ENCODE measurements at regions not wholly inside any gene's neighbourhood (a gene's known extent, or its start where the extent isn't known, plus 50 kb on each side); places are given as distances from the start of the nearest gene placed in this dataset.

DNA sequence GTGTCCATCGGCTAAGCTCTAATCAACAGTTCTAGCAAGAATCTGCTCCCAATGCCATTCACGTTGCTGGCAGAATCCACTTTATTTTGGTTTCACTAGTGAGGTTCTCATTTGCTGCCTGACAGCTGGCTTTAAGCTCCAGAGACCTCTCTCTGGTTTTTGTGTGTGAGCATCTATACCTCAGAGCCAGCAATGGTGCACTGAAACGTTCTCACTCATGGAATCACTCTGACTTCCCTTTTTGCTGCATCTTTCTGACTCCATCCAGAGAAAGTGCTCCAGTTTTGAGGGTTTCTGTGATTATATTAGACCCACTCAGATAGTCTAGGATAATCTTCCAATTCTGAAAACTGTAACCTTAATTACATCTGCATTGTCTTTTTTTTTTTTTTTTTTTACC is 596.6 kb downstream of the RNF144A start:
- Histone ChIP-seq H3K27me3 (replicated peaks; ENCODE audit: control insufficient read depth, insufficient read depth, low read length) (no peaks in the 10 kb centered on the region), H3K4me3 (ENCODE audit: low read depth, low read length) (no peak overlapping the region), H3K4me1 (no peaks in the 10 kb centered on the region), H3K9me3 (no peaks in the 10 kb centered on the region), H3K36me3 (ENCODE audit: control insufficient read depth, insufficient read depth, low read length) (no peaks in the 10 kb centered on the region)
- H3K4me1 Mint-ChIP-seq (ENCODE audit: low read depth, unreplicated experiment): no peaks in the 10 kb centered on the region
- no TSS peak for BruUV-seq (replicated peaks)
- ChIA-PET CTCF (no interaction called here), POLR2A (no interaction called here)
- DNase-seq: no peak
- no peak overlapping the region for H3K4me3 Mint-ChIP-seq (ENCODE audit: unreplicated experiment)
- no peak overlapping the region for H3K27ac Mint-ChIP-seq (ENCODE audit: unreplicated experiment)
- no peaks in the 10 kb centered on the region for H3K9me3 Mint-ChIP-seq (ENCODE audit: unreplicated experiment)
- intact Hi-C loops (cut with micrococcal nuclease; ENCODE audit: unreplicated experiment): loop anchor here (10.0 kb wide), 1 partner anchor 161 kb away; no protein-coding TSS in a partner anchor
- no peaks in the 10 kb centered on the region for H3K36me3 Mint-ChIP-seq (ENCODE audit: insufficient read depth, unreplicated experiment)
- peaks cover 12% of the 10 kb centered on the region for H3K27me3 Mint-ChIP-seq (ENCODE audit: insufficient read depth, unreplicated experiment)
- no peak for TF ChIP-seq CTCF (IDR thresholded peaks at IDR 0.05; ENCODE audit: insufficient read depth in 1 of 2, low read depth in 1 of 2, low read length in 1 of 2, severe bottlenecking in 1 of 2, unreplicated experiment in 1 of 2)

- CTCF ChIA-PET: no interaction called here
These were observed 598.1 kb downstream of the RNF144A start for GRCh38 chr2:7515327-7515726.

GRCh38 chr2:7516484-7517063 is 599.4 kb downstream of the RNF144A start:
- intact Hi-C loops (cut with micrococcal nuclease; ENCODE audit: unreplicated experiment): loop anchor here (10.0 kb wide), 1 partner anchor 158 kb away; no protein-coding TSS in a partner anchor
- CTCF ChIA-PET: no interaction called here
- TF ChIP-seq CTCF (IDR thresholded peaks at IDR 0.05; ENCODE audit: insufficient read depth in 1 of 2, low read depth in 1 of 2, low read length in 1 of 2, severe bottlenecking in 1 of 2, unreplicated experiment in 1 of 2): no peak
- H3K36me3 ChIP-seq (ENCODE audit: control insufficient read depth, insufficient read depth, low read length): no peaks in the 10 kb centered on the region
- no peaks in the 10 kb centered on the region for H3K4me1 ChIP-seq
- Mint-ChIP-seq H3K27ac (ENCODE audit: unreplicated experiment) (no peak overlapping the region), H3K4me3 (ENCODE audit: unreplicated experiment) (no peak overlapping the region), H3K4me1 (ENCODE audit: low read depth, unreplicated experiment) (no peaks in the 10 kb centered on the region), H3K9me3 (ENCODE audit: unreplicated experiment) (no peaks in the 10 kb centered on the region), H3K36me3 (ENCODE audit: insufficient read depth, unreplicated experiment) (no peaks in the 10 kb centered on the region), H3K27me3 (ENCODE audit: insufficient read depth, unreplicated experiment) (peaks cover 20% of the 10 kb centered on the region)
- POLR2A ChIA-PET: no interaction called here
- no peaks in the 10 kb centered on the region for H3K27me3 ChIP-seq (replicated peaks; ENCODE audit: control insufficient read depth, insufficient read depth, low read length)
- no peaks in the 10 kb centered on the region for H3K9me3 ChIP-seq
- no peak for DNase-seq
- H3K4me3 ChIP-seq (ENCODE audit: low read depth, low read length): no peak overlapping the region
- no TSS peak for BruUV-seq (replicated peaks)

More at GRCh38 chr2:7515327-7515726, 598.1 kb downstream of the RNF144A start:
- TF ChIP-seq CTCF (IDR thresholded peaks at IDR 0.05; ENCODE audit: insufficient read depth in 1 of 2, low read depth in 1 of 2, low read length in 1 of 2, severe bottlenecking in 1 of 2, unreplicated experiment in 1 of 2): no peak
- Histone ChIP-seq H3K36me3 (ENCODE audit: control insufficient read depth, insufficient read depth, low read length) (no peaks in the 10 kb centered on the region), H3K9me3 (no peaks in the 10 kb centered on the region), H3K27me3 (replicated peaks; ENCODE audit: control insufficient read depth, insufficient read depth, low read length) (no peaks in the 10 kb centered on the region), H3K4me1 (no peaks in the 10 kb centered on the region), H3K4me3 (ENCODE audit: low read depth, low read length) (no peak overlapping the region)
- no peaks in the 10 kb centered on the region for H3K4me1 Mint-ChIP-seq (ENCODE audit: low read depth, unreplicated experiment)
- POLR2A ChIA-PET: no interaction called here
- no peak for DNase-seq
- no peak overlapping the region for H3K4me3 Mint-ChIP-seq (ENCODE audit: unreplicated experiment)
- intact Hi-C loops (cut with micrococcal nuclease; ENCODE audit: unreplicated experiment): loop anchor here (10.0 kb wide), 1 partner anchor 159 kb away; no protein-coding TSS in a partner anchor
- no peaks in the 10 kb centered on the region for H3K9me3 Mint-ChIP-seq (ENCODE audit: unreplicated experiment)
- no peak overlapping the region for H3K27ac Mint-ChIP-seq (ENCODE audit: unreplicated experiment)
- no TSS peak for BruUV-seq (replicated peaks)
- peaks cover 16% of the 10 kb centered on the region for H3K27me3 Mint-ChIP-seq (ENCODE audit: insufficient read depth, unreplicated experiment)
- no peaks in the 10 kb centered on the region for H3K36me3 Mint-ChIP-seq (ENCODE audit: insufficient read depth, unreplicated experiment)

All from Caco-2 (cell line).